ENCODE measurements at regions not wholly inside any gene's neighbourhood (a gene's known extent, or its start where the extent isn't known, plus 50 kb on each side); places are given as distances from the start of the nearest gene placed in this dataset.

DNA sequence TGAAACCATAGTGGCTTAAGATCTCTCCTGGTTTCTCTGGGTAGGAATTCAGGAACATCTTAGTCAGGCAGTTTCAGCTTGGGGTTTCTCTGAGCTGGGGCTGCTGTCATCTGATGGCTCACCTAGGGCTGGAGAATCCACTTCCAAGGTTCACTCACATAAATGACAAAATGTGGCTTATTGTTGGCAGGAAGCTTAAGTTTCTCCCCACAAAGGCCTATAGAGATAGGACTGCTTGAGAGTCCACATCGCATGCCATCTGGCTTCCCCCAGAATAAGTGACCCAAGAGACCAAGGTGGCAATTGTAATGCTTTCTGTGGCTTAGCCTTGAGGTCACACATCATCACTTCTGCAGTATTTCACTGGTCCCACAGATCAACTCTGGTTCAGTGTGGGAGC lies 131.4 kb downstream of the EDN1 start:
- TF ChIP-seq CTCF (IDR thresholded peaks at IDR 0.05; ENCODE audit: extremely low read depth, missing control alignments) = no peak
- no peak for DNase-seq (ENCODE audit: low spot score)

DNA sequence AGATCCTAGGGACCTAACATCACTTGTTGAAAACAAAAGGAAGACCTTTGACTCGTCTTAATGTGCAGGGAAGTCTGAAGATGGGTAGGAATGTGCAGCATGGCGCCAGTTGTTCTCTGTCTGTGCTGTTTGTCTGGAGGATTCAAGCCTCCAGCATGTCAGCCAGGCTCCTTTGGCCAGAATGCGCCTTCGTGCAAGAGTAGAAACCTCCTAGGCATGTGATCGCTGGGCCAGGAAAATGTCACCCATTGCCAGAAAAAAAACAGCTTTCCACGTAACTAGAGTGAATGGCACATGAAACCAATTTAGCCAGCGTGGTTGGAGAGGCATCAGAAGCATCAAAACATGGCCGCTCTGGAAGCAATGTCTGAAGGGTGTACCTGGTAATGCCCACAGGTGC lies 132.7 kb downstream of the EDN1 start:
- DNase-seq (ENCODE audit: low spot score) = no peak

GRCh38 chr6:12423832-12424231 lies 133.7 kb downstream of the EDN1 start:
- TF ChIP-seq CTCF (IDR thresholded peaks at IDR 0.05; ENCODE audit: extremely low read depth, missing control alignments) = no peak
- no peak for DNase-seq (ENCODE audit: low spot score)

More for the DNA sequence above, 132.7 kb downstream of the EDN1 start:
- TF ChIP-seq CTCF (IDR thresholded peaks at IDR 0.05; ENCODE audit: extremely low read depth, missing control alignments) = no peak

GRCh38 chr6:12426121-12426520 lies 136.0 kb downstream of the EDN1 start:
- no peak for TF ChIP-seq CTCF (IDR thresholded peaks at IDR 0.05; ENCODE audit: extremely low read depth, missing control alignments)
- no peak for DNase-seq (ENCODE audit: low spot score)

GRCh38 chr6:12431023-12431422 lies 140.9 kb downstream of the EDN1 start:
- no peak for DNase-seq (ENCODE audit: low spot score)

DNA sequence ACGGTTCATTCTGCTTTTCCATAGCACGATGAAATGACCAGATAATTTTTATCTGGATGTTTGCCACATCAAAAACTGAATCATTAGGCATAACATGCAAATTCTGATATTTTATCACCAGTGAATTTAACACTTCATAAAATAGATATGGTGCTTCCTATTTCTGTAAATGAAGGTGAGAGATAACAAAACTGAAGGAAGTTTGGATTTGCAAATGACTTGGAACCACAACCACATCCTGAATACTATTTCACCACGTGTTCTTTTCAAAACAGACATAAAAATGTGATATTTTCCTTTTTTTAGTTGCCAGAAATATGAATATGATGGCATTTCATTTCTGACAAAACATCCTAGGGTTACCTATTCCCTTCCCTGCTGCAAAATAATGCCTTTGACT lies 146.1 kb downstream of the EDN1 start:
- no peak for DNase-seq (ENCODE audit: low spot score)
- no peak for TF ChIP-seq CTCF (IDR thresholded peaks at IDR 0.05; ENCODE audit: extremely low read depth, missing control alignments)

More at GRCh38 chr6:12431023-12431422, 140.9 kb downstream of the EDN1 start:
- no peak for TF ChIP-seq CTCF (IDR thresholded peaks at IDR 0.05; ENCODE audit: extremely low read depth, missing control alignments)

DNA sequence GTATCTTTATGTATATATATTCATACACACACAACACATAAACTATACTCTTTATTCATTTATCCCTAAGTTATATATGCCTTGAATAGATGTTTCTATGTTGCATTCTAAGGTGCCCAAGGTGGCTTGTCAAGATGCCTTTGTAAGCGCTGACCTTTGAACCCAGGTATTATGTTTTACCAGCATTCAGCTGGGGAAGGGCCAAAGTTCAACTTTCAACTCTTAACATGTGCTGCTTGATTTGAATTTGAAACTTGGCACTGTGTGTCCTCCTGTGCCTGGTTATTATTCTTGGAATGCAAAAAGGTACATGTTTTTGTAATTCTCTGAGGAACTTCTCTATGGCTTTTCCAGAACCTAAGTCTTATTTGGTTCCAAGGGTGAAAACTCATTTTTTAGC lies 146.5 kb downstream of the EDN1 start:
- TF ChIP-seq CTCF (IDR thresholded peaks at IDR 0.05; ENCODE audit: extremely low read depth, missing control alignments) = no peak
- DNase-seq (ENCODE audit: low spot score) = no peak

Data from GM20000 (cell line).